ENCODE measurements at regions not wholly inside any gene's neighbourhood (a gene's known extent, or its start where the extent isn't known, plus 50 kb on each side); places are given as distances from the start of the nearest gene placed in this dataset.

DNA sequence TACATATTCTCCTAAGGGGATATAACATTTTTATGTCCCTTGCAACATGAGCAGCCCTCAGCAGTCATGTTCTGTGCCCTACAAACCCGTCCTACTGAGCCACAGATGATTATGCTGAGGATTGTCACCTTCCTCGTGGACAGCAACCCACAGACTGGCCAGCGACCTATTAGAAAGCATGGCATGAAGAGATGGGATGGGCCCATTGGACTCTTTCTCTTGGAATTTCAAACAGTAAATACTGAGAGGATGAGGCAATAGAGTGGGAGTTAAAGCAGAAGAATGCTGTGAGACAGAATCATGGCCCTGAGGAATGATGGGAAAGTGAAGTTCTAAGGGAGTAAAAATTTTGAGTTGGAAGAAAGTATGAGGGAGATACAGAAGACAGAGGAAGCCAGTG, 149.9 kb upstream of the BTG1 start:
- TF ChIP-seq, protein P1, sequence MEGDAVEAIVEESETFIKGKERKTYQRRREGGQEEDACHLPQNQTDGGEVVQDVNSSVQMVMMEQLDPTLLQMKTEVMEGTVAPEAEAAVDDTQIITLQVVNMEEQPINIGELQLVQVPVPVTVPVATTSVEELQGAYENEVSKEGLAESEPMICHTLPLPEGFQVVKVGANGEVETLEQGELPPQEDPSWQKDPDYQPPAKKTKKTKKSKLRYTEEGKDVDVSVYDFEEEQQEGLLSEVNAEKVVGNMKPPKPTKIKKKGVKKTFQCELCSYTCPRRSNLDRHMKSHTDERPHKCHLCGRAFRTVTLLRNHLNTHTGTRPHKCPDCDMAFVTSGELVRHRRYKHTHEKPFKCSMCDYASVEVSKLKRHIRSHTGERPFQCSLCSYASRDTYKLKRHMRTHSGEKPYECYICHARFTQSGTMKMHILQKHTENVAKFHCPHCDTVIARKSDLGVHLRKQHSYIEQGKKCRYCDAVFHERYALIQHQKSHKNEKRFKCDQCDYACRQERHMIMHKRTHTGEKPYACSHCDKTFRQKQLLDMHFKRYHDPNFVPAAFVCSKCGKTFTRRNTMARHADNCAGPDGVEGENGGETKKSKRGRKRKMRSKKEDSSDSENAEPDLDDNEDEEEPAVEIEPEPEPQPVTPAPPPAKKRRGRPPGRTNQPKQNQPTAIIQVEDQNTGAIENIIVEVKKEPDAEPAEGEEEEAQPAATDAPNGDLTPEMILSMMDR (conservative IDR thresholded peaks at IDR 0.05) = no peak
- no peak for TF ChIP-seq EZH2 (IDR thresholded peaks at IDR 0.05; ENCODE audit: low read depth)
